GM19193 (cell line): ENCODE measurements at regions not wholly inside any gene's neighbourhood (a gene's known extent, or its start where the extent isn't known, plus 50 kb on each side); places are given as distances from the start of the nearest gene placed in this dataset.

Experiments used
- POLR2A ChIP-seq: IDR thresholded peaks from 4 replicates; pipeline ENCODE4 v1.6.1; 2011; ENCODE audit not compliant: insufficient read depth, insufficient read length; ENCODE audit errors: extremely low read depth

DNA sequence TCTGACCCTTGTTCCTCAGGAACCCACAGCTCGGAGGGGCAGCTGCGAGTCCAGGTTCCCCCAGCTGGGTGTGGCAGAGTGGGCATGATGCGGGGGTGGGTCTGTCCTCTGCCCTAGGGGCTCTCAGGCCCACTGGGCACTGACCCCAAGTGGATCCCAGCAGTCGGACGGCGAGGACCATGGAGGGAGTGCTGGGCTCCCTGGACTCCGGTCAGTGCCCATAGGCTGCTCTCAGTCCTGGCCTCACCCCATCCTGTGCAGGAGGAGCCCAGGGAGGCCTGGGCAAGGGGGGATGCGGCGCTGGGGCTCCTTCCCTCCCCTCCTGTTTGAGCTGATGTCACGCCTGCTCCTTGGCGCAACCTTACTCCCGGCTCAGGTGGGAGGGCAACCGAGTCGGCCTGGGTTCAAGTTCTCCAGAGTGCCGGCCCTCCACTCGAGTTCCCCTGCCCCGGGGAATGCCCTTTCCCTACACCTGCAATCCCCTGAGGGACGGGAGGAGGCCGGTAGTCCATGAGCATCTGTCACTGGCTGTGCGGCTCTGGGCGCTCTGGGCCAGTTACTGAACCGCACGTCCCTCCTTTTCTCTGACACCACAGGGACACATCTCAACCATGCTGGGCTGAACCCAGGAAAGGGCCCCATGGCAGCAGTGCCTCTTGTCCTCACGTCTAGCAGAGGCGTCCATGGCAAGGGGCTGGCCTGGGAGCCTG lies 52.6 kb upstream of the ACSF3 start:
- TF ChIP-seq POLR2A = no peak

GRCh38 chr16:89041571-89042481 lies 51.8 kb upstream of the ACSF3 start:
- TF ChIP-seq POLR2A = no peak

GRCh38 chr16:89042711-89043551 lies 50.7 kb upstream of the ACSF3 start:
- TF ChIP-seq POLR2A = no peak

DNA sequence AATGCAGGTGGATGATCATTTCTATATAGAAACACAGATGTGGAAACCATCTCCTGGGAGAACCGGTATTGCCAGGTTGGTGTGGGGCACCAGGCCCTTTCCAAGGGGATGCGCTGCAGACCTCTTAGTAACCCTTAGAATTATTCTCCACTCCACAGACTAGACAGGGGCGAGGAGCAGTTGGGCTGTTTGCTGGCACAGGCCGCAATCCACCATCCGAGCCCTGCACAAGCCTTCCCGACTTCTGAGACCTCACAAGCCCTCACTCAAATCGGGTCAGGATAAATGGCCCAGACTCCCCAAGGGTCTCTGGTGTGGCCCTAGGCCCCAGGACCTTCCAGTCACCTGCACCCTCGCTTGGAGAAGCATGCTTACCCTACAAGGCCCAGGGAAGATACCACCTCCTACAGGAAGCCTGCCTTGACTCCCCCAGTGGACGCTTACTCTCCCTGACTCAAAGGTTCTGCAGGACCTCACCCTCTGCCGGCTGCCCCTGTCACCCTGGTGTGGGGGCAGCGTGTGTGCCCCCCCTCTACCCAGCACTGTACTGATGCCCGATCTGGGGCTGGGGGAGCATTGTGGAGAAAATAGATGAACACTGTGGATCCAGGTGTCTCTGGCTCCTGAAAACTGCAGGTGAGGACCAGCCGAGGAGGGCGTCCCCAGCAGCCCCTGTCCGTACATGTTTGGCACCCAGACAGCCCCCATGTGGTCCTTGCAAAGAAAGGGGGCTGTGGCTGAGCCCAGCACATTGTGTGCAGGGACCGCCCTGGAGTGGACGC lies 49.8 kb upstream of the ACSF3 start:
- no peak for TF ChIP-seq POLR2A
